ENCODE measurements at regions not wholly inside any gene's neighbourhood (a gene's known extent, or its start where the extent isn't known, plus 50 kb on each side); places are given as distances from the start of the nearest gene placed in this dataset.
A peak's percentile ranks its signal among the peaks of the same experiment; 100 is the strongest.

DNA sequence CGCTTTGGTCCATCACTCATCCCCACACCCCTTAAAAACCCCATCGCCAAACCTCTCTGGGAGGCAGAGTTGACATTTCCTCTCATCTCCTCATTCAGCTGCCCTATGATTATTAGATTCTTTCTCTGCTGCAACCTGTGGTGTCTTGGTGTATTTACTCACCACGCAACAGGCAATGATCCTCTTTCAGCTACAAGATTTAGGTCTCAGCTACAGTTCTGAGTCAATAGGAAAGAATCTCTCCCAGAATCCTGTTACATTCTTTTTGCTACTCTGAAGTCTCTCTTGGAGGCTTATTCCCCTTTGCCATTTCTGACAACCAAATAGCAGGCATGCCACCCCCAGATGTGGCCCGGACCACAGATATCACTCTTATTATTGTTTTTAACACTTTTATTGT is 468.3 kb upstream of the GYPC start:
- DNase-seq (ENCODE audit: low read depth in 2 of 2): peak in 1 of 2 donors; percentile 9
- Histone ChIP-seq H3K4me1 (ENCODE audit: control insufficient read depth, extremely low read depth, insufficient read depth, low read length) (no peaks in the 10 kb centered on the region), H3K4me3 (replicated peaks in 1 of 4; ENCODE audit: control extremely low read depth in 1 of 4, insufficient read depth in 1 of 4, low read depth in 3 of 4, low read length in 4 of 4) (no peak overlapping the region), H3K9me3 (ENCODE audit: control insufficient read depth, insufficient read depth, low read depth, low read length) (no peaks in the 10 kb centered on the region), H3K36me3 (ENCODE audit: control insufficient read depth, insufficient read depth, low read length) (no peaks in the 10 kb centered on the region), H3K9ac (ENCODE audit: insufficient read depth, low read length) (no peak overlapping the region), H3K27ac (ENCODE audit: insufficient read depth, low read length) (no peak overlapping the region), H4K20me1 (ENCODE audit: control insufficient read depth, extremely low read depth, insufficient read depth, low read length) (no peaks in the 10 kb centered on the region), H3K27me3 (ENCODE audit: control insufficient read depth, insufficient read depth, low read length) (no peaks in the 10 kb centered on the region), H3K79me2 (ENCODE audit: control insufficient read depth, insufficient read depth, low read length) (no peaks in the 10 kb centered on the region), H3K4me2 (ENCODE audit: extremely low read depth, insufficient read depth, low read length) (no peak overlapping the region), H2AFZ (ENCODE audit: low read length) (no peak overlapping the region)
- no peak for TF ChIP-seq EZH2 (IDR thresholded peaks at IDR 0.05; ENCODE audit: low read length, missing control alignments)
- TF ChIP-seq, protein P1, sequence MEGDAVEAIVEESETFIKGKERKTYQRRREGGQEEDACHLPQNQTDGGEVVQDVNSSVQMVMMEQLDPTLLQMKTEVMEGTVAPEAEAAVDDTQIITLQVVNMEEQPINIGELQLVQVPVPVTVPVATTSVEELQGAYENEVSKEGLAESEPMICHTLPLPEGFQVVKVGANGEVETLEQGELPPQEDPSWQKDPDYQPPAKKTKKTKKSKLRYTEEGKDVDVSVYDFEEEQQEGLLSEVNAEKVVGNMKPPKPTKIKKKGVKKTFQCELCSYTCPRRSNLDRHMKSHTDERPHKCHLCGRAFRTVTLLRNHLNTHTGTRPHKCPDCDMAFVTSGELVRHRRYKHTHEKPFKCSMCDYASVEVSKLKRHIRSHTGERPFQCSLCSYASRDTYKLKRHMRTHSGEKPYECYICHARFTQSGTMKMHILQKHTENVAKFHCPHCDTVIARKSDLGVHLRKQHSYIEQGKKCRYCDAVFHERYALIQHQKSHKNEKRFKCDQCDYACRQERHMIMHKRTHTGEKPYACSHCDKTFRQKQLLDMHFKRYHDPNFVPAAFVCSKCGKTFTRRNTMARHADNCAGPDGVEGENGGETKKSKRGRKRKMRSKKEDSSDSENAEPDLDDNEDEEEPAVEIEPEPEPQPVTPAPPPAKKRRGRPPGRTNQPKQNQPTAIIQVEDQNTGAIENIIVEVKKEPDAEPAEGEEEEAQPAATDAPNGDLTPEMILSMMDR (conservative IDR thresholded peaks at IDR 0.05 in 1 of 2, IDR thresholded peaks at IDR 0.05 in 1 of 2; ENCODE audit: low read depth in 1 of 2, low read length in 2 of 2): no peak

DNA sequence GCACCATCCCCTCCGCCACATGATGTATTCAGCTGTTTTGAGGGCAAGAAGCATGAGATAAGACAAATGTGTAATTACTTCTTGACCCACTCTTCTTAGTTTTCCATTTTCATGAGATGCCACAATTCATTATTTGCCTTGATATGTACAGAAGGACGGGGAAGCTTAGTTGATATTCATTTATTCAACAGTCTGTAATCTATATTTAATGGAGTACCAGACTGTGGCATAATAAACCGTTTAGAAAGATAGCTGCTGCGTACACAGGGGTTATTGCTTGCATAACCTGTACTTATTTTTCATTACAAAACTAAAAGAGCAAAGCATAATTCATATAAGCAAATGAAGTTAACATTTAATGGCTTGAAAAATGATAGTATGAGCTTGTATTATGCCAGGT is 466.4 kb upstream of the GYPC start:
- DNase-seq (ENCODE audit: low read depth in 2 of 2): no peak
- Histone ChIP-seq H3K27me3 (ENCODE audit: control insufficient read depth, insufficient read depth, low read length) (no peaks in the 10 kb centered on the region), H3K27ac (ENCODE audit: insufficient read depth, low read length) (no peak overlapping the region), H2AFZ (ENCODE audit: low read length) (no peak overlapping the region), H3K9me3 (ENCODE audit: control insufficient read depth, insufficient read depth, low read depth, low read length) (no peaks in the 10 kb centered on the region), H3K4me3 (replicated peaks in 1 of 4; ENCODE audit: control extremely low read depth in 1 of 4, insufficient read depth in 1 of 4, low read depth in 3 of 4, low read length in 4 of 4) (no peak overlapping the region), H3K4me1 (ENCODE audit: control insufficient read depth, extremely low read depth, insufficient read depth, low read length) (no peaks in the 10 kb centered on the region), H3K36me3 (ENCODE audit: control insufficient read depth, insufficient read depth, low read length) (no peaks in the 10 kb centered on the region), H3K4me2 (ENCODE audit: extremely low read depth, insufficient read depth, low read length) (no peak overlapping the region), H3K79me2 (ENCODE audit: control insufficient read depth, insufficient read depth, low read length) (no peaks in the 10 kb centered on the region), H4K20me1 (ENCODE audit: control insufficient read depth, extremely low read depth, insufficient read depth, low read length) (no peaks in the 10 kb centered on the region), H3K9ac (ENCODE audit: insufficient read depth, low read length) (no peak overlapping the region)
- TF ChIP-seq, protein P1 (conservative IDR thresholded peaks at IDR 0.05 in 1 of 2, IDR thresholded peaks at IDR 0.05 in 1 of 2; ENCODE audit: low read depth in 1 of 2, low read length in 2 of 2): no peak
- no peak for TF ChIP-seq EZH2 (IDR thresholded peaks at IDR 0.05; ENCODE audit: low read length, missing control alignments)

DNA sequence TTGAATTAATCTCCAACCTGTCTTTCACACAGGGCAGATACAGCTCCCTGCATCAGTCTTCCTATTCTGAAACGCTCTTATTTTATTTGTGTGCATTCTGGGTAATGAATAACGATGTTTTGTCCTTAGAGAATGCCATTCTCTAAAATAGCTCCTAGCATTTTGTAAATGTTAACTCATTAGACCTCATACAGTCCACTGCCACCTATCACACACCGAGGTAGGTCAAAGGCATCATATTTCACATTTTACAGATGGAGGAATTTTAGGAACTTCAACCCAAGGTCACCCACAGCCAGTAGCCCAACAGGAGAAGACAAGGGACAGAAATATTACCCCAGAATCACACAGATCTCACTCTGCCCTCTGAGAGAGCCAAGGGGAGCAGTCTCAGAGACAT is 455.4 kb upstream of the GYPC start:
- DNase-seq (ENCODE audit: low read depth in 2 of 2): no peak
- H2AFZ ChIP-seq (ENCODE audit: low read length): no peak overlapping the region
- no peak overlapping the region for H3K4me2 ChIP-seq (ENCODE audit: extremely low read depth, insufficient read depth, low read length)
- H3K27me3 ChIP-seq (ENCODE audit: control insufficient read depth, insufficient read depth, low read length): no peaks in the 10 kb centered on the region
- no peak overlapping the region for H3K4me3 ChIP-seq (replicated peaks in 1 of 4; ENCODE audit: control extremely low read depth in 1 of 4, insufficient read depth in 1 of 4, low read depth in 3 of 4, low read length in 4 of 4)
- H3K9ac ChIP-seq (ENCODE audit: insufficient read depth, low read length): no peak overlapping the region
- H3K36me3 ChIP-seq (ENCODE audit: control insufficient read depth, insufficient read depth, low read length): no peaks in the 10 kb centered on the region
- H3K9me3 ChIP-seq (ENCODE audit: control insufficient read depth, insufficient read depth, low read depth, low read length): no peaks in the 10 kb centered on the region
- no peaks in the 10 kb centered on the region for H3K4me1 ChIP-seq (ENCODE audit: control insufficient read depth, extremely low read depth, insufficient read depth, low read length)
- H4K20me1 ChIP-seq (ENCODE audit: control insufficient read depth, extremely low read depth, insufficient read depth, low read length): no peaks in the 10 kb centered on the region
- no peak overlapping the region for H3K27ac ChIP-seq (ENCODE audit: insufficient read depth, low read length)
- TF ChIP-seq EZH2 (IDR thresholded peaks at IDR 0.05; ENCODE audit: low read length, missing control alignments): no peak
- TF ChIP-seq, protein P1 (conservative IDR thresholded peaks at IDR 0.05 in 1 of 2, IDR thresholded peaks at IDR 0.05 in 1 of 2; ENCODE audit: low read depth in 1 of 2, low read length in 2 of 2): no peak
- H3K79me2 ChIP-seq (ENCODE audit: control insufficient read depth, insufficient read depth, low read length): no peaks in the 10 kb centered on the region

Measured in fibroblast of lung (primary cell).